ENCODE measurements at regions not wholly inside any gene's neighbourhood (a gene's known extent, or its start where the extent isn't known, plus 50 kb on each side); places are given as distances from the start of the nearest gene placed in this dataset.

DNA sequence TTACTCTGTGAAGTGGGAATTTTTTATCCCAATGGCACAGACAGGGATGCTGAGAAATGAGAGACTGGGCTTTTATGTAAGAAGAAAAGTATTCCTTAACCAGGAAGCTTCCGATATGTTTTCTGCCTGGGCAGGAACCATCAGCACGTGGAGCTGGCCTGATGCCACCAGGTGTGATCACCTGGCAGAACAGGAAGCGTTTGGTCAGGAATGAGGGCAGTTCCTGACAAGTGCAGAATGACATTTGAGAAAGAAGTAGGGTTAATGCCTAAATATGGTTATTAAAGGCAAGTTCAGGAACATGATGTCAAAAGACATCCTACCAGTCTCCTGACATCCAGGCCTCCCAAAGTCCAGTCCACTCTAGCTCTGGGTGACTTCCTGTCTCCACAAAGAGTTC, 210.3 kb downstream of the NUAK1 start:
- no peaks in the 10 kb centered on the region for H3K36me3 Mint-ChIP-seq (ENCODE audit: low read depth)
- WGBS, 2 experiments (ENCODE audit: insufficient coverage in 1 of 2, insufficient read length in 1 of 2): 92 to 93% methylated on average over 3 of the region's 3 CpGs
- TF ChIP-seq, protein P1, sequence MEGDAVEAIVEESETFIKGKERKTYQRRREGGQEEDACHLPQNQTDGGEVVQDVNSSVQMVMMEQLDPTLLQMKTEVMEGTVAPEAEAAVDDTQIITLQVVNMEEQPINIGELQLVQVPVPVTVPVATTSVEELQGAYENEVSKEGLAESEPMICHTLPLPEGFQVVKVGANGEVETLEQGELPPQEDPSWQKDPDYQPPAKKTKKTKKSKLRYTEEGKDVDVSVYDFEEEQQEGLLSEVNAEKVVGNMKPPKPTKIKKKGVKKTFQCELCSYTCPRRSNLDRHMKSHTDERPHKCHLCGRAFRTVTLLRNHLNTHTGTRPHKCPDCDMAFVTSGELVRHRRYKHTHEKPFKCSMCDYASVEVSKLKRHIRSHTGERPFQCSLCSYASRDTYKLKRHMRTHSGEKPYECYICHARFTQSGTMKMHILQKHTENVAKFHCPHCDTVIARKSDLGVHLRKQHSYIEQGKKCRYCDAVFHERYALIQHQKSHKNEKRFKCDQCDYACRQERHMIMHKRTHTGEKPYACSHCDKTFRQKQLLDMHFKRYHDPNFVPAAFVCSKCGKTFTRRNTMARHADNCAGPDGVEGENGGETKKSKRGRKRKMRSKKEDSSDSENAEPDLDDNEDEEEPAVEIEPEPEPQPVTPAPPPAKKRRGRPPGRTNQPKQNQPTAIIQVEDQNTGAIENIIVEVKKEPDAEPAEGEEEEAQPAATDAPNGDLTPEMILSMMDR (conservative IDR thresholded peaks at IDR 0.05): no peak
- H3K27ac ChIP-seq (ENCODE audit: low read depth, low read length): no peak overlapping the region
- H3K4me3 Mint-ChIP-seq: no peak overlapping the region
- no peaks in the 10 kb centered on the region for H3K36me3 ChIP-seq (ENCODE audit: control insufficient read depth, insufficient read depth, low read length)
- H3K9me3 ChIP-seq (ENCODE audit: control insufficient read depth, low read length): no peaks in the 10 kb centered on the region
- peaks cover 16% of the 10 kb centered on the region for H3K4me1 Mint-ChIP-seq
- peaks cover 4% of the 10 kb centered on the region for H3K27me3 Mint-ChIP-seq (ENCODE audit: insufficient read depth)
- no peaks in the 10 kb centered on the region for H3K27me3 ChIP-seq (ENCODE audit: control insufficient read depth, insufficient read depth, low read length, poor library complexity, severe bottlenecking)
- H3K4me1 ChIP-seq (ENCODE audit: control insufficient read depth, insufficient read depth, low read length): peaks cover 3% of the 10 kb centered on the region
- peaks cover 4% of the 10 kb centered on the region for H3K9me3 Mint-ChIP-seq
- no peak for DNase-seq
- H3K4me3 ChIP-seq (ENCODE audit: low read length): no peak overlapping the region
- H3K9ac ChIP-seq (ENCODE audit: extremely low read depth, low read length, poor library complexity, severe bottlenecking): no peak overlapping the region
- H3K27ac Mint-ChIP-seq: no peak overlapping the region

DNA sequence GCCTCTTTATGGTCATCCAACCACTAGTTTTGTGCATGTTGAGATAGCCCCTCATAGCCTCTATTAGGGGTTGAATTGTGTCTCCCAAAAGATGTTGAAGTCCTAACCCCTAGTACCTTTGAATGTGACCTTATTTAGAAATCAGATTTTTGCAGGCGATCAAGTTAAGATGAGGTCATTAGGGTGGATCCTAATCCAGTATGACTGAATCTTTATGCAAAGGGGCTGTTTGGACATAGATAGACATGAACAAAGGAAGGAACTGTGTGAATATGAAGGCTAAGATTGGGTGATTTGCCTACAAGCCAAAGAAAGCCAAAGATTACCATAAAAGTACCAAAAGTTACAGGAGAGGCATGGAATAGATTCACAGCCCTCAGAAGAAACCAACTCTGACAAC, 209.6 kb downstream of the NUAK1 start:
- Histone ChIP-seq H3K36me3 (ENCODE audit: control insufficient read depth, insufficient read depth, low read length) (no peaks in the 10 kb centered on the region), H3K9me3 (ENCODE audit: control insufficient read depth, low read length) (no peaks in the 10 kb centered on the region), H3K9ac (ENCODE audit: extremely low read depth, low read length, poor library complexity, severe bottlenecking) (no peak overlapping the region), H3K27me3 (ENCODE audit: control insufficient read depth, insufficient read depth, low read length, poor library complexity, severe bottlenecking) (no peaks in the 10 kb centered on the region), H3K4me1 (ENCODE audit: control insufficient read depth, insufficient read depth, low read length) (peaks cover 3% of the 10 kb centered on the region), H3K27ac (ENCODE audit: low read depth, low read length) (no peak overlapping the region), H3K4me3 (ENCODE audit: low read length) (no peak overlapping the region)
- no peak overlapping the region for H3K27ac Mint-ChIP-seq
- H3K36me3 Mint-ChIP-seq (ENCODE audit: low read depth): no peaks in the 10 kb centered on the region
- peaks cover 4% of the 10 kb centered on the region for H3K27me3 Mint-ChIP-seq (ENCODE audit: insufficient read depth)
- WGBS, 2 experiments (ENCODE audit: insufficient coverage in 1 of 2, insufficient read length in 1 of 2): 93 to 100% methylated on average over 1 of the region's 1 CpG
- H3K9me3 Mint-ChIP-seq: peaks cover 4% of the 10 kb centered on the region
- H3K4me3 Mint-ChIP-seq: no peak overlapping the region
- peaks cover 16% of the 10 kb centered on the region for H3K4me1 Mint-ChIP-seq
- TF ChIP-seq, protein P1 (conservative IDR thresholded peaks at IDR 0.05): no peak
- no peak for DNase-seq

DNA sequence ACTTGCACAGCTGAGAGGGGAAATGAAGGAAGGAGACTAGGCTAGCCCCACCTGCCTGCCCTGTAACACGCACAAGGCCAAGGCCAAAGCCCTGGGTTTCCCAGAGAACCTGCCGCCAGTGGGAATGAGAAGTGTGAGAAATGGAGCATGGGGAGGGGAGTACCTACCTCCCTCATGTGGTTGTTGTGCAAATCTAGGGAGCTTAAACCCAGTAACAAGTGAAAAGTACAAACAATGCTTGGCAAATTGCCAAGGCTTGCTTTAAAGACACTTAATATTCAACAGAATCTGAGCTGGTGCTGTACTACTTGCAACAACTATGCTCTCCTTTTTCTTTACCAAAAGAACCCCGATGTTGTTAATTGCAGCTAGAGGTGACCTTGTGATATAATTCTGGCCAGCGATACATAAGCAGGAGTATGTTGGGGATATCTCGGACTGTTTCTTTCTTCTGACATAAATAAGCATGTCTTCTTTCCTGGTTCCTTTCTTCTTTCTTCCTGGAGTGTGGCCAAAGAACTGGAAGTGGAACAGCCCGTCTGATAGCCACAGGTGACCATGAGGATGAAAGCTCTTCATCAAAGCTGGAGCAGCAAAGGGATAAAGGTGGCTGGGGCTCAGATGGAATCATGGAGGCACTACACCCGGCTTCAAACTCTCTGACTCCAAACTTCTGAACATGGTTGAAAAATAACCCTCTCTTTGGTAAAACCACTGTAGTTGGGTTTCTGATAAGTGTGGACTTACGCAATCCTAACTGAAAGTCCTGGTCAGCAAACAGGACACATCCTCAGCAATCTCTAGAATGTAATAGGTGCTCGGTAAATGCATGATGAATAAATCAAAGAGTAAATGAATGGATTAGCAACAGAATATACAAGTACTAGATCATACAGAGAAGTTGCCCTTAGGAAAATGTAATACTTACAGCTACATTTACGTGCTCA, 207.9 kb downstream of the NUAK1 start:
- Histone ChIP-seq H3K27me3 (ENCODE audit: control insufficient read depth, insufficient read depth, low read length, poor library complexity, severe bottlenecking) (no peaks in the 10 kb centered on the region), H3K36me3 (ENCODE audit: control insufficient read depth, insufficient read depth, low read length) (no peaks in the 10 kb centered on the region), H3K9ac (ENCODE audit: extremely low read depth, low read length, poor library complexity, severe bottlenecking) (no peak overlapping the region), H3K4me1 (ENCODE audit: control insufficient read depth, insufficient read depth, low read length) (peaks cover 3% of the 10 kb centered on the region), H3K4me3 (ENCODE audit: low read length) (no peak overlapping the region), H3K9me3 (ENCODE audit: control insufficient read depth, low read length) (no peaks in the 10 kb centered on the region), H3K27ac (ENCODE audit: low read depth, low read length) (no peak overlapping the region)
- Mint-ChIP-seq H3K4me1 (peaks cover 16% of the 10 kb centered on the region), H3K9me3 (peaks cover 4% of the 10 kb centered on the region), H3K27me3 (ENCODE audit: insufficient read depth) (no peaks in the 10 kb centered on the region), H3K27ac (no peak overlapping the region), H3K36me3 (ENCODE audit: low read depth) (no peaks in the 10 kb centered on the region), H3K4me3 (no peak overlapping the region)
- DNase-seq: no peak
- TF ChIP-seq, protein P1 (conservative IDR thresholded peaks at IDR 0.05): no peak
- WGBS, 2 experiments (ENCODE audit: insufficient coverage in 1 of 2, insufficient read length in 1 of 2): 92 to 100% methylated on average over 4 to 9 of the region's 10 CpGs

Measured in endodermal cell (in vitro differentiated cells).